ENCODE measurements at regions not wholly inside any gene's neighbourhood (a gene's known extent, or its start where the extent isn't known, plus 50 kb on each side); places are given as distances from the start of the nearest gene placed in this dataset.
"Not testable (repeated sequence)": the region's sequence is repeated elsewhere in the genome, so short reads cannot be mapped to it uniquely, and the experiment has no call there.

DNA sequence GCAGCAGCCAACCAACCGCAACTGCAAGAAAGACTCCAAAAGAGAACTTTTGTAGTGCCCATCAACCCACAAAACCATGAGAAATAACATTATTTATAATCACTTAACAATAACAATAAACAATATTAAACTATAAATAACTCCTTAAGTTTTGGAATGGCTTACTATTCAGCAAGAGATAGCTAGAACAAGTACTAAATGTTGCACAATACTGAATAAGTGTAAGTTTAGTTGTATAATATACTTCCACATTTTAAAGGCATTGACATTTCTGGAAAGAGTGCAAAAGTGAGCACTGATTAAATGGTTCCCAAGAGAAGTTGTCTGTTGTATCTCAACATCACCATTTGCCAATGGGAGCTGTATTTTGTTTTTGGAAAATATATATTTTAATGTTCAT lies 4176.8 kb upstream of the OR11H1 start:
- TF ChIP-seq, protein P1, sequence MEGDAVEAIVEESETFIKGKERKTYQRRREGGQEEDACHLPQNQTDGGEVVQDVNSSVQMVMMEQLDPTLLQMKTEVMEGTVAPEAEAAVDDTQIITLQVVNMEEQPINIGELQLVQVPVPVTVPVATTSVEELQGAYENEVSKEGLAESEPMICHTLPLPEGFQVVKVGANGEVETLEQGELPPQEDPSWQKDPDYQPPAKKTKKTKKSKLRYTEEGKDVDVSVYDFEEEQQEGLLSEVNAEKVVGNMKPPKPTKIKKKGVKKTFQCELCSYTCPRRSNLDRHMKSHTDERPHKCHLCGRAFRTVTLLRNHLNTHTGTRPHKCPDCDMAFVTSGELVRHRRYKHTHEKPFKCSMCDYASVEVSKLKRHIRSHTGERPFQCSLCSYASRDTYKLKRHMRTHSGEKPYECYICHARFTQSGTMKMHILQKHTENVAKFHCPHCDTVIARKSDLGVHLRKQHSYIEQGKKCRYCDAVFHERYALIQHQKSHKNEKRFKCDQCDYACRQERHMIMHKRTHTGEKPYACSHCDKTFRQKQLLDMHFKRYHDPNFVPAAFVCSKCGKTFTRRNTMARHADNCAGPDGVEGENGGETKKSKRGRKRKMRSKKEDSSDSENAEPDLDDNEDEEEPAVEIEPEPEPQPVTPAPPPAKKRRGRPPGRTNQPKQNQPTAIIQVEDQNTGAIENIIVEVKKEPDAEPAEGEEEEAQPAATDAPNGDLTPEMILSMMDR (conservative IDR thresholded peaks at IDR 0.05): not testable (repeated sequence)
- not testable (repeated sequence) for TF ChIP-seq EZH2 (IDR thresholded peaks at IDR 0.05; ENCODE audit: low read depth)
